Amniotic epithelial cell (primary cell): ENCODE measurements at regions not wholly inside any gene's neighbourhood (a gene's known extent, or its start where the extent isn't known, plus 50 kb on each side); places are given as distances from the start of the nearest gene placed in this dataset.

Experiments
- DNase-seq: peaks from one replicate; pipeline ENCODE4 v3.0.0-alpha.2; 2010; ENCODE audit warnings: low read depth

DNA sequence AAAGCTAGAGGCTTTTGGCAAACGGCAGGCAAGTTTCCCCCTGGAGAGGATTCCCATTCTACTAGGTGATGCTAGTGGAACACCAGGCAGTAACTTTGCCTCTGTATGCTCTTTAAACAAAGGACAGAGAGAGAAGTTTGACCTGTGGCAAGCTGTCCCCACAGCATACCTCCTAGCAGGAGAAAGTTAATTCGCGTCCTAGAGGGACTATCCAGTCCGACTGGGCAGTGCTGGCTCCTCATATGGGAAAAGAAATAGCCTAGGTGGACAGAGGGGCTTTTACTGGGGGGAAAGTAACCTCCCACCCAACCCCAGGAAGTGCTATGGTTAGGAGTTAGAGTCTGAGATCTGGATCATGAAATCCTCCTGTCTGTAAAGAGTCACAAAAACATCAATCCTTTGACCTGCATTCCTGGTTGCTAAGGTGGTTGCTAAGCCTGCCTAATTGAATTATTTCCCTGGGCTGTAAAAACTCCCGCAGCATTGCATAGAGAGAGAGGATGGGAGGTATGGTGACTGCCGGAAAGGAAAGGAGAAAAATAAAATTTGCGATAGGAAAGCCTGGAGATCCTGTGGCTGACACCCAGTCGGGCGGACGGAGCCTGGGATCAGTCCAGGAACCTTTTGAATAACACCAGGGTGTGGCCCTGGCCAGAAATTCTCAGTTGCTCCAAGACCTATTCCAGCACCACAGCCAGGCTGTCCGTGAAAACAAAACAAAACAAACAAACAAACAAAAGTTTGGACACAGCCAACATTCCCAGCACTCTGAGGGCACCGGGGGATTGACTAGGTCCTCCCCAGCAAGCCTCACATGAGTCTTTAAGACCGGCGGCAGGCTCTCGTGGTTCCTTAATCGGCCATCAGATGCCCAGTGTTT lies 67.7 kb upstream of the ATP11B start:
- peak; percentile 44 for DNase-seq

DNA sequence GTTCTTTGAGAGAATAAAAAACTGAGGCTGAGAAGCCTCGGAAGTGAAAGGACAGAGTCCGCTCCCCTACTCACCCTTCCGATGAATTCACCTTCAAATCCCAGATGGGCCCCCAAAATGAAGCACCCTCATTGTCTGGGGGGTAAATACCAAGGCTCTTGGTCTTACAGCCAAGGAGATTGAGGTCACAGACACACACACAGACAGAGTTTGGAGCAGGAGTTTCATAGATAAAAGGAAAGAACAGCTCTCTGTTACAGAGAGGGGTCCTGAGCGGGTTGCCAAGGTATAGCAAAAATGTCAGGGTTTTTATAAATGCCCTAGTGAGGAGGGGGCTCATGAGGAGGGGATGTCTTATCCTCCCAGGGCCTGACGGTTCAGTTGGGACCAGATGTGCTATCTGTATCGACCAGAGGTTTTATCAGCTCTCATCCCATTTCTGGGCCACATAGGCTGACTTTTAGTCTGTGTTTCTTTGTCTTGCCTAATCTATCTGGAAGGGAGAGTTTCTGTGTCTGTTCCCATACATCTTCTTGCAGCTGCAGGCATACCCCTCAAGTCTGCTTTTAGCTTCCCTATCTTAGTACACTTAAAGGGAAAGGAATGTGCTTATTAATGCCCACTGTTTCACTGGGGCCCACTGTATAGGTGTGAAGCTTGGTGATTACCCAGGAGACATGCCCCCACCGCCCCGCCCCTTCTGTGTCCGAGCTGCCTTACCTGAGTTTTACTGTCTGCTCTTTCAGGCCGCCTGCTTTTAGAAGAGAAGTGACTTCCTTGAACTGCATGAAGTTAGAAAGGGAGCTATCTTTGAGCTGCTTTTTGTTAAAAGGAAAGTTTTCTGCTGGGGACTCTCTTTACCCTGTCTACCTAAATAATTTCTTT lies 66.8 kb upstream of the ATP11B start:
- DNase-seq: no peak

DNA sequence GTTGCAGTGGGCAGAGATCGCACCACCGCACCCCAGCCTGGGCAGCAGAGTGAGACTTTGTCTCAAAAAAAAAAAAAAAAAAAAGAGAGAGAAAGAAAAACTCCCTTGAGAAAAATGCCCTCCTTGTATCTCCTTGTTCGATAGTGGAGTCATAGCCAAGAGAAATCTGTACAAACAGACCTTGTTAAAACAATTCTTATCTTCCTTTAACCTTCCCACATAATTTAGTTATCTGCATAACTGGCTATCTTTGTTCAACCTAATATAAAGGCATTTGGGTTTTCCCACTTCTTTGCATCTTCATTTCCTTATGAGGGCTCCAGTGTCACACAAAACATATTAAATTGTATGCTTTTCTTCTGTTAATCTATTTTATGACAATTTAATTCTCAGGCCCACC lies 65.1 kb upstream of the ATP11B start:
- no peak for DNase-seq

DNA sequence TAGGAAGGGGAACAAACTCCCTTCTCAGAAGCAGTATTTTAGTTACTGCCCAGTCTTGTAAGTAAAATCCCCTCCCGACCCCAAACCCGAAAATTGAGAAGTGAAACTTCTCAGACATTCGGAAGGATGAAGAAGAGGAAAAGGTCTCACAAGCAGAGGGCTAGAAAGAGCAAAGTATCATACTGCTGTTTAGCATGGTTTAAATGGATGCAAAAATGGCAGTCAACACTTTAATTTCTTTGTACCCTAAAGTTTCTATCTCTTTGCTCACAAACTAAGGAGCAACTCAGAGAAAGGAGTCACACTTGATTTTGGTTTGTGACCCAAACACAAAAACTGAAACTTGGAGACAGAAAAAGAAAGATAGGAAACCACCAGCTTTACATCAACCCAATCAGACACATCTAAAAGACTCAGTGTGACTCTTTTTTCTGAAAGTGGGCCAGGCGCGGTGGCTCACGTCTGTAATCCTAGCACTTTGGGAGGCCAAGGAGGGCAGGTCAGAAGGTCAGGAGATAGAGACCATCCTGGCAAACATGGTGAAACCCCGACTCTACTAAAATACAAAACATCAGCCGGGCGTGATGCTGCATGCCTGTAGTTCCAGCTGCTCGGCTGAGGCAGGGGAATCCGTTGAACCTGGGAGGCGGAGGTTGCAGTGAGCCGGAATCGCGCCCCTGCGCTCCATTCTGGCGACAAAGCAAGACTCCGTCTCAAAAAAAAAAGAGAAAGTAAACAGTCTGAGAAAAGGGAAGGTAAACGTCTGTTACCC lies 63.2 kb upstream of the ATP11B start:
- DNase-seq: no peak

DNA sequence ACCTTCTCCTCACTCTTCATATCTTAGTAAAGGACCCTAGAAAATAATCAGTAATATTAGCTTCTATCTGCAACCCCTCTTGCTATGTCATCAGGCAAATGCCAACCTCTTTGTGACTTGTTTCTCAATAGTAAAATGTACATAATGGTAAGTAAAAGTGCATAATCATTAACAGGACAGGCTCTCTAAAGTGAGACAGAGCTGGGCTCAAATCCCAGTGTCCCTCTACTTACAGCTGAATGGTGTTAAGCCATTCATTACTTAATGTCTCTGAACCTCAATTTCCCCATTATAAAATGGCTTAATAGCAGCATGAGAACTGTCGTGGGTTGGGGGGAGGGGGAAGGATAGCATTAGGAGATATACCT lies 62.6 kb upstream of the ATP11B start:
- DNase-seq: no peak

DNA sequence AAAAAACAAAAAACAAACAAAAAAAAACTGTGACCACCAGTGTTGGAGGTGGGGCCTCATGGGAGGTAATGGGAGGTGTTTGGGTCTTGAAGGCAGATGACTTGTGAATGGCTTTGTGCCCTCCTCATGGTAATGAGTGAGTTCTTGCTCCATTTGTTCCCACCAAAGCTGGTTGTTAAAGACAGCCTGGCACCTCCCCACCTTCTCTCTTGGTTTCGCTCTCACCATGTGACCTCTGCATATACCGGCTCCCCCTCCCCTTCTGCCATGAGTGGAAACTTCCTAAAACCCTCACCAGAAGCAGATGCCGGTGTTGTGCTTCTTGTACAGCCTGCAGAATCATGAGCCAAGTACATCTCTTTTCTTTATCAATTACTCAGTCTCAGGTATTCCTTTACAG lies 61.5 kb upstream of the ATP11B start:
- DNase-seq: no peak

DNA sequence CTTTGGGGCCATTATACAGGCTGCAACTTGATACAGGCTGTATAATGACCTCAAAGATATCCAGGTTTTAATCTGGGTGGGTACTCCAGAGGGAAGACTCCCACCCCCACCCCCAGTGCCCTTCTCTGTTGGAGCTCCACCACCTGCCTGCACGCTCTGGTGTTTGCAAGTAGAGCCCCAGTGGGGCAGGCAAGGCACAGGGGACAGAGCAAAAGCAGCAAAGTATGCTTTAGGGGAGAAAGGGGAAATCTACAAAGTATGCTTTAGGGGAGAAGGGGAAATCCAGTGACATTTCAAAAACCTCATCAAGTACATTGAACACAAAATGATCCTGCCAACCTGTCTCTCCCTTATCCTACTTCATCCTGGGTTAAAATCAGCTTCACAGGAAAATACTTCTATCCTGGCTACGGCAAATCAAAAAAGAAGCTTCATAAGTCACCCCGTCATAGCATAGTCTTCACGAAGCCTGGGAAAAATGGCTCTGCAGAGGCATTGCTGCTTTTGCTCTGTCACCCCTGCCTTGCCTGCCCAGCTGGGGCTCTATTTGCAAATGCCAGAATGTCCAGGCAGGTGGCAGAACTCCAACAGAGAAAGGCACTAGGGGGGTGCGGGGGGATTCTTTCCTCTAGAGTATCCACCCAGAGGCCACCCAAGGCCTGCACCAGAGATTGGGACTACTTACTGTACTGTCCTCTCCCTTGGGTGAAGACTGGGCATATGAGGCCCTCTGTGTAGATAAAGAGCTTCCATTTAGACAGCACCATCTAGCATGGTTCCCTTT lies 60.9 kb upstream of the ATP11B start:
- no peak for DNase-seq

DNA sequence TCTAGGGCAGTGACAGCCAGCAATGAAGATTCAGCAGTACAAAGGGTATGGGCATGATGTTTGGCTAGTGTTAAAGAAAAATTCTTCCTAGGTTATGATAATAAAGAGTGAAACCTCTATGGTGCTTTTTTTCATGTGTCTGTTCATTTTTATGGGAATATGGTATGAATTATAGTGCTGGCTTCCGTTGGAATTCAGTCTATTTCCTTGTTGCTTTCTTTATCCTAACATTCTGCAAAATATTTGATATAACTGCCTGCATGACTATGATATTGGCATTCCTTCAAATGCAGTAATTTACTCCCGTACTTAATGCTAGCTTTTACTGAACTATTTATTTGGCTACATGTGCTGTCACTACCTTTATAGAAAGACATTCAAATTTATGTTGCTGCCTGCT lies 57.6 kb upstream of the ATP11B start:
- DNase-seq: peak; percentile 55

DNA sequence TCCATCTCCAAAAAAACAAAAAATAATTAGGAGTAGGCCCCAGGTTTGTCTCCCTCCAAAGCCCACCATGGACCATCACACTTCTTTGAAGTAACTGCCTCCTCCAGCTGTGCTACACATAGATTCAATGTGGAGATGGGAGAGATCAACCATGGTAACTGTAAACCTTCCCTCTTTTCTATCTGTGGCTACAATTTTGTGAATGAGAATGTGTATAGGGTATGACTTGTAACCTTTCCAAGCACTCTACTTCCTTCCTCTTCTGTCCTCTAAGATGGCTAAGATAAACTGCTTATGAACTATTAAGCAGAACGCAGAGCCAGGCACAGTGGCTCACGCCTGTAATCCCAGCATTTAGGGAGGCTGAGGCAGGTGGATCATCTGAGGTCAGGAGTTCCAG lies 55.5 kb upstream of the ATP11B start:
- no peak for DNase-seq

DNA sequence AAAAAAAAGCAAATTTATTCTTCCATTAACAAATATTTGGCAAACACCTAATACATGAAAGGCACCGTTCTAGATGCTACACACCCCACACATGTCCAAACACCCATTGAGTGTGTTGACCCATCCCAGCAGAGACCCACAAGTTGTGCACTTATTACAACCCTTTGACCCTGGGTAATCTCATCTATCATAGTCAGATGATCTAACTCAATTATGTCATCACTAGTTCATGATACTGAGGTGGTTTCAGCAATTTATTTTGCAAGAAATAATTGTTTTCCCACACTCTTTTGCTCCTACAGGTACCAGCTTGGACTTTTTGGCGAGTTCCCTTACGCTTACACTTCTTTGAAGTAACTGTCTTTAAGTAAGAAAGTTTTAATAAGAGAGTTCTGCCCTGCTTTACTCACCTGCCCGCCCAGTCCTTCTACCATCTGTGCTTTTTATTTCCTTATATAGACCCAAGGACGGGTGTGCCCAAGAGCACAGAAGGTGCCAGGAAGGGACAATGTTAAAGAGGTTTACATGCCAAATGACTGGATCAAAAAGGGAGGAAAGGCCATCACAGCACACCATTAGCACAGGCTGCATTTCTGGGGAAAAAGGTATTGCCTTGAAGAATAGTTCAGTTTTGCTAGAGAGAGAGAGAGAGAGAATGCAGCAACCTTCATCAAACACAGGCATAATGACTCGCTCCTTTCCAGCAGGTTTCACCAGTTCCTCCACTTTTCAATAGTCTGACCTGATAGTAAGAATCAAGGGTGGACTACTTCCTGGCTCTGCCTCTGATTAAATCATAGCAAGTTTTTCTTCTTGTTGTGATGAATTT lies 54.5 kb upstream of the ATP11B start:
- no peak for DNase-seq

DNA sequence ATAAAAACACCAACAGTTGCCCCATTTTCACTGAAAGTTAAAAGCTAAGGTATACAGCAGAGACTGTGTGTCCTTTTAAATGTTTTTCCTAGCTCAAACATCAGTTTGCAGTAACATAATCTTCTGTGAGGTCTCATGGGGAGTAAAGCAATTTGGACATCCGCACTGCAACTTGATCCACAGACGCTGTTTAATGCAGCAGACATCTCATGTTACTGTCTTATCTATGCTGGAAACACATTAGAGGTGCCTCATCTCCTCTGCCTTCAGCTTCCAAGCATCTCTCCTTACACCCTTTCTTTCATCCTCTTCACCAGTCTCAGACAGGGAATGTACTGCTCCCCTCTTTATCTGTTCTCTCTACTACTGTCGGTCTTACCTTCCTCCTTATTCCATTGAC lies 53.7 kb upstream of the ATP11B start:
- peak; percentile 58 for DNase-seq

DNA sequence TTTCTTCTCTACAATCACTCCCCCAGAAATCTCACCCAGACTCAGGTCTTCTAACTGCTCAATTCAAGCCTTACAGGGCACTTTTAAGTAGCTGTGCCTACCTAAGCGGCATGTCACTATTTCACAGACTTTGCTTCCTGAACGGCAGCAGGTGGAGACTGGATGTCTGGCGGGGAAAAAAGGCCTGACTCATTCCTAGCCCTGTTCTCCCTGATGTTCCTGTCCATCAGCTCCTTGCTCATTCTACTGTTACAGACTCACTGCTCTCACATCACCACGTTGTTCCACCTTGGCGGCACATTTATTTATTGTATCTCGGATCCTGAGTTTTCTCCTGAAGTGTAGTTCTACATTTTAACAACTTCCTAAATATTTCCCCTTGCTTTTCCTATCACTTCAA lies 52.6 kb upstream of the ATP11B start:
- peak; percentile 39 for DNase-seq

DNA sequence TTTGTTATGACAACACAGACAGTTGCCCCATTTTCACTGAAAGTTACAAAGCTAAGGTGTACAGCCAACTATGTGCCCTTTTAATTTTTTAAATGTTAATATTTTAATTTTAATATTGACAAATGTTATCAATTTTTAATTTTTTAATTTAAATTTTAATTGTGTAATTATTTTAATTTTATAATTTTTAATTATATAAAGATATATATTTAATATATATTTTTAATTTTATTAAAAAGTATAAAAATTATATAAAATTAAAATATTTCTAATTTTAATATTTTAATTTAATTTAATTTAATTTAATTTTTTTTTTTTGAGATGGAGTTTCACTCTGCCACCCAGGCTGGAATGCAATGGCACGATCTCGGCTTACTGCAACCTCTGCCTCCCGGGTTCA lies 52.1 kb upstream of the ATP11B start:
- DNase-seq: no peak
